ENCODE measurements at regions not wholly inside any gene's neighbourhood (a gene's known extent, or its start where the extent isn't known, plus 50 kb on each side); places are given as distances from the start of the nearest gene placed in this dataset.

DNA sequence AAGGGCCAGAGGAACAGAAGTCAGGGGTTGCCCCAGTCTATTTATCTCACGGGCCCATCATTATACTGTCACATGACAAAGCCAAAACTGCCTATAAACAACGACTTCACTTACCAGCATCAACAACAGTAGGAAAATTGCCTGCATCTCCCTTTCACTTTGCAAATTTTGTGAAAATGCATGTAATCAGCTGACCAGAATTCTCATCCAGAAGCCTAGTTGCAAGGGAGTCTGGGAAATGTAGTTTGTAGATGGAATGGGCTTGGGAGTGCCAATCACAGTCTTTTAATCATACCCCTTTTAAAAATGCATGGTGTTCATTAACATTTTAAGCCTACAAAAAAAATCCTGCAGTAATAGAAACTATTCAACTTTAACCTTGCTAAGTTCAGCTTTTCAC is 369.3 kb upstream of the TMPO start:
- TF ChIP-seq, protein P1, sequence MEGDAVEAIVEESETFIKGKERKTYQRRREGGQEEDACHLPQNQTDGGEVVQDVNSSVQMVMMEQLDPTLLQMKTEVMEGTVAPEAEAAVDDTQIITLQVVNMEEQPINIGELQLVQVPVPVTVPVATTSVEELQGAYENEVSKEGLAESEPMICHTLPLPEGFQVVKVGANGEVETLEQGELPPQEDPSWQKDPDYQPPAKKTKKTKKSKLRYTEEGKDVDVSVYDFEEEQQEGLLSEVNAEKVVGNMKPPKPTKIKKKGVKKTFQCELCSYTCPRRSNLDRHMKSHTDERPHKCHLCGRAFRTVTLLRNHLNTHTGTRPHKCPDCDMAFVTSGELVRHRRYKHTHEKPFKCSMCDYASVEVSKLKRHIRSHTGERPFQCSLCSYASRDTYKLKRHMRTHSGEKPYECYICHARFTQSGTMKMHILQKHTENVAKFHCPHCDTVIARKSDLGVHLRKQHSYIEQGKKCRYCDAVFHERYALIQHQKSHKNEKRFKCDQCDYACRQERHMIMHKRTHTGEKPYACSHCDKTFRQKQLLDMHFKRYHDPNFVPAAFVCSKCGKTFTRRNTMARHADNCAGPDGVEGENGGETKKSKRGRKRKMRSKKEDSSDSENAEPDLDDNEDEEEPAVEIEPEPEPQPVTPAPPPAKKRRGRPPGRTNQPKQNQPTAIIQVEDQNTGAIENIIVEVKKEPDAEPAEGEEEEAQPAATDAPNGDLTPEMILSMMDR (IDR thresholded peaks at IDR 0.05 in 2 of 3, conservative IDR thresholded peaks at IDR 0.05 in 1 of 3; ENCODE audit: control insufficient read depth in 2 of 3, extremely low read depth in 1 of 3, insufficient read depth in 1 of 3, low read depth in 3 of 3, low read length in 3 of 3) = no peak
- TF ChIP-seq SMC3 (IDR thresholded peaks at IDR 0.05; ENCODE audit: borderline replicate concordance, low read length) (no peak), RBBP5 (conservative IDR thresholded peaks at IDR 0.05) (no peak)
- TF ChIP-seq, protein P2, sequence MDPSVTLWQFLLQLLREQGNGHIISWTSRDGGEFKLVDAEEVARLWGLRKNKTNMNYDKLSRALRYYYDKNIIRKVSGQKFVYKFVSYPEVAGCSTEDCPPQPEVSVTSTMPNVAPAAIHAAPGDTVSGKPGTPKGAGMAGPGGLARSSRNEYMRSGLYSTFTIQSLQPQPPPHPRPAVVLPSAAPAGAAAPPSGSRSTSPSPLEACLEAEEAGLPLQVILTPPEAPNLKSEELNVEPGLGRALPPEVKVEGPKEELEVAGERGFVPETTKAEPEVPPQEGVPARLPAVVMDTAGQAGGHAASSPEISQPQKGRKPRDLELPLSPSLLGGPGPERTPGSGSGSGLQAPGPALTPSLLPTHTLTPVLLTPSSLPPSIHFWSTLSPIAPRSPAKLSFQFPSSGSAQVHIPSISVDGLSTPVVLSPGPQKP (IDR thresholded peaks at IDR 0.05; ENCODE audit: low read depth, low read length) = no peak
